Activated CD4-positive, alpha-beta T cell treated with anti-CD3 and anti-CD28 coated beads, Interleukin-2, Interleukin-6, amounts not matched to agents 100 ng/mL and 50 ng/mL, durations not matched to agents 16 hours and 8 hours (primary cell): ENCODE measurements at regions not wholly inside any gene's neighbourhood (a gene's known extent, or its start where the extent isn't known, plus 50 kb on each side); places are given as distances from the start of the nearest gene placed in this dataset.
"Not testable (repeated sequence)": the region's sequence is repeated elsewhere in the genome, so short reads cannot be mapped to it uniquely, and the experiment has no call there.

ENCODE experiments used
- DNase-seq: peaks from one replicate; pipeline ENCODE4 v3.0.0-alpha.2; 2020

DNA sequence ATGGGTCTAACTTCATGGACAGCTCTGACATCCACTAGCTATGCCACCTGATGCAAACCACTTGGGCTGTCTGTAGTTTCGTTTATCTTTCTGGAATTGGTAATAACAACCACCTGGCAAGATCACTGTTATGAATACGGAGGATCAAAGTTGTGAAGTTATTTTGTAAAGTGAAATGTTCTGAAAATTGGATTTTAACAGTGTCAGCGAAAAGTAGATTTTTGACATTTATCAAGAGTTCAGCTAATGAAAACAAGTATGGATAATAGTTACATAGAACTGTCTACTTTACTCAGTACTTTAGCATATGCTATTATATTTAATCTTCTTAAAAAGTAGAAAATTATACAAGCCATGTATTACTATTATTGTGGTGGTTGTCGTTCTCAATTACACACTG, 813.8 kb downstream of the RNF144A start:
- no peak for DNase-seq

DNA sequence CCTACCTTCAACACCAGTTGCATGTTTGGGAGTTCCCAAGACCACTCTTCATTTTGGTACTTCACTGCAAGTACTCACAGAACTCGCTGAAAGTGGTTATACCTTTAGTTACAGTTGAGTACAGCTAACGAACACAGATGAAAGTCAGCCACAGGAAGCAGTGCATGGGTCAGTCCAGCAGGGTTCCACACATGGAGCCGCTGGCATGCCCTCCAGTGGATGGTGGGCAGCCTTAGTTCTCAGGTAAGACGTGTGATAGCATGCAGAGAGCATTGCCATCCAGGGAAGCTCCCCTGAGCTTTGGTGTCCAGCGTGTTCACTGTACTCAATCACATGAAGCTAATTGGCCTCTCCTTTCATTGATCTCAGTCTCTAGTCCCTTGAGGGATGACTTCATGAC, 815.3 kb downstream of the RNF144A start:
- DNase-seq: no peak

DNA sequence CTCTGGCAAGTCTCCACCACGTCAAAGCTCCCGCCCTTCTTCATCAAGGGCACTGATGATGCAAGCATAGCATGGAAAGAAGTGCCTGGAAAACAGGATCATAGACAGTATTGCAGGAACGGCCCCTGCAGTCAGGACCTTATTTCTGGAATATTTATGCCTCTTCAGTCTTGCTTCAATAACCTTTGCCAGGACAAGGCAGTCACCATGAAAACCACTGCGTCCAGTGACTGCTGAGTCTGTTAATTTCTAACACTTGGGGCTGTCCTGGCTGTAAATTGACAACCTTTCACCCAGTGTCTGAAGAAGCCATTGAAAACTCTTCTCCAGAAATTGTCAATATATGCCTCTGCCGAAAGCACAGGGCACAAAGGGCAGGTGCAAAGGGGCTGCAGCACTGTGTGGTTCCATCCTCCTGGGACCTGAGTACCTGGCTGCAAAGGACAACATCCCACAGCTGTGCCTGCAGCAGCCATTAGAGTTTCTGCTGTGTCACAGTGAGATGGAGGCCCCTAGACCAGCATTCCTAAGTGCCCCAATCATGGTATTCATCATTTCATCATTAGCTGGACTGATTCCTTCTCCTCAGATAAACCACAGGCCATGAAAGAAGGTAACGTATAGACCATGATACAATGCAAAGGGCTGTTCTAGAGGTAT, 819.6 kb downstream of the RNF144A start:
- DNase-seq: no peak

DNA sequence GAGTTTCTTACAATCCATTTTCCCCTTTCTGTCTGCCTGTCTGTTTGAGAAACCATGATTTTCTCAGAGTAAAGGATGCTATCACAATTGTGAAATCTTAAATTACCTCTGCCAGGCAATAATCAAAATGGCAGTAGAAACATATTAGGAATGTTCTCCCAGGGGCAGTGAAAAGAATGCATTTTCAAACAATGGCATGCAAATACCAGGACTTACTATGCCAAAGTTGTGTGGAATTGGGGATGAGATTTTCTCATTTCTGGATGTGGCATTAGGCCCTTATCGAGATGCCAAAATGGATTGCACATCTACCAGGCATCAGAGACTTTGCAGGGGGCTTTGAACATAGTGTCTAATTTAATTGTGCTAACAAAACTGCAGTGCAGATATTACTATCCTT, 821.4 kb downstream of the RNF144A start:
- DNase-seq: no peak

DNA sequence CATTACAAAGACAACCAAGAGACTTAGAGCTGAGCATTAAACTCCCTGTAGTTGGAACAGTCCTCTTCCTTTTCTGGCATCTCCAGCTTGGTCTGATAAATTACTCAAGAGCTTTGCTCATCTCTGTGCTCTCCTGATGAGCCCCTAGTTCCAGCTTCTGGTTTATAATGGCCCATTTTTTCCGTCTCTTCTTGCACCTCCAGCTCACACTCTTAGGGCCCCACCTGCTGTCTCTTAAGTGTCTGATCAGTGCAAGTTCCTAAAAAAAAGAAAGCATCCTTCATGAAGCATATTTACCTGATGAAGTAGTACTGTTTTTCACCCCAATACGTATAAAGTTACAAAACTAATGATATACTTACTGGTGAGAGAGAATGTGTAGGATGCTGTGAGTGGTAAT, 822.9 kb downstream of the RNF144A start:
- no peak for DNase-seq

DNA sequence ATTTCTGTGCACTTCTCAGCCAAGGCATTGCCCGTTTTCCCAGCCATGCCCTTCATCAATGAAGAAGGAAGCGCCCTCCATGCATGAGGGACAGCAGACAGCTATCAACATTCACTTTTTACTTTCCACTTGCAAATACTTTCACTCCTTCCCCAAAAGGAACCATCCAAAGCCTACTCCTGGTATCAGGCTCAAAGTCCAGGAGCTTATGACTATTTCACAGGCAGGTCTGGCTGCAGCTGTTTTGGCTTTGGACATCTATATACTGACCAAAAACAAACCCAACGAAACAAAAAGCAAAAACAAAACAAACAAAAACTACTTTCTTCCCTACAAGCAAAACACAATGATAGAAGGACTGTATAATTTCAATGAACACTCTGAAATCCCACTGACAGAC, 825.1 kb downstream of the RNF144A start:
- DNase-seq: no peak

DNA sequence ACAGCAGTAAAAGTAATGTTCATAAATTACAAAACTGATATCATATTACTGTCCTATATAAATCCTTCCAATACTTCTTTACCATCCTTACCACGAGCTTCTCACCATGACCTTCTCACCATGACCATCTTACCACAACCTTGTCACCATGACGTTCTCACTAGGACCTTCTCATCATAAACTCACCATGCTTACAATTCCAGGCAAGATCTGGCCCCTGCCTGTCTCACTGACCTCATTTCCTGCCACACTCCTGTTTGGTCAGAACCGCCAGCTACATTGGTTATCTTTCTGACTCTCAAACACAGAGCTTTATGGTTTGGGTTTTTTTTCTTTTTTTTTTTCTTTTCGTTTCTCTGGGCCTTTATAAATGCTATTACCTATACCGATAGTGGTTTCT, 827.6 kb downstream of the RNF144A start:
- peak; percentile 73 for DNase-seq

DNA sequence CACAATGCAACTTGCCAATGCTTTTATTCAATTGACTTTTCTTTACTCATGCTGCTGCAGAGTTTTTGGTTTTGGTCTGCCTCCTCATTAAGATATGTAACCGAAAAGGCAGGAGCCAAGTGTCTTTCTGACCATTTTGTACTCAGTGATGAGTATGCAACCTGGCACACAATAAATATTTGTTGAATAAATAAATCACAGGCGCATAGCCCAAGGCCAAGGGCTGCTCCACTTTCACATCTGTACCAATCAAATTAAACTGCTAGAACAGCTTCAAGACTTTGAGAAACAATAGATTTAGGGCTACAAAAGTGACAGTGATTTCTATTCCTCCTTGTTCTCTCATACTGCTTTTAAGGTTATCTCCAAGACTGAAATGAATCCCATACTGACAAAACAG, 828.2 kb downstream of the RNF144A start:
- DNase-seq: no peak

DNA sequence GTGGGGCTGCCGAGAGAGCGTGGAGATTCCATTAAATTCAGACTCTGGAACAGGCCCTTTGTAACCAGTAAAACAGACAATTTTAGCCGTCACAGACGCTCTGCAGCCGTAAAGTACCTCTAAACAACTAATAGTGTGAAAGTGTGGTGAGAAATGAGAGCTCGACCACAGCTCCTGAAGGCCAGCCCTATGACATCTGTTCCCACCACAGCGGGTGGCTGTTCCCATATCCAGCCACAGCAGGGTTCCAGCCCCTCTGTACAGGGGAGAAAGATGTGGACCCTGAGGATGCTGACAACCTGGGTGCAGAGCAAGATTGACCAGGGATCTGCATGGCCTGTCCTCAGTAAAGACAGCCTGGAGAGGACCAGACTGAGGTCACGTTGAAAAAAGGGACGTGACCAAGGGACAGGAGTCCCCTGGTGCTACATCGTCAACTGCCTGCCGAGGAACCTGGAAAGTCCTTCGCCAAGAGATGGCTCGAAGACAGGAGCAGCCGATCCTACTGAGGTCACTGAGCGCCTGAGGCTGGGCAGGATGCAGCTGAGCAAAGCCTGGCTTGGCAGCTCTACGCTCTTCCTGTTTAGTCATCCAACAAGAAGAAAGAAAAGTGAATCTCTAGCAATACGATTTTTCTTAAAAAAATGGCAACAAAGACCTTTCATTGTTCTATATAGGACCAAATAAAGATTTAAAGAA, 831.7 kb downstream of the RNF144A start:
- DNase-seq: no peak

DNA sequence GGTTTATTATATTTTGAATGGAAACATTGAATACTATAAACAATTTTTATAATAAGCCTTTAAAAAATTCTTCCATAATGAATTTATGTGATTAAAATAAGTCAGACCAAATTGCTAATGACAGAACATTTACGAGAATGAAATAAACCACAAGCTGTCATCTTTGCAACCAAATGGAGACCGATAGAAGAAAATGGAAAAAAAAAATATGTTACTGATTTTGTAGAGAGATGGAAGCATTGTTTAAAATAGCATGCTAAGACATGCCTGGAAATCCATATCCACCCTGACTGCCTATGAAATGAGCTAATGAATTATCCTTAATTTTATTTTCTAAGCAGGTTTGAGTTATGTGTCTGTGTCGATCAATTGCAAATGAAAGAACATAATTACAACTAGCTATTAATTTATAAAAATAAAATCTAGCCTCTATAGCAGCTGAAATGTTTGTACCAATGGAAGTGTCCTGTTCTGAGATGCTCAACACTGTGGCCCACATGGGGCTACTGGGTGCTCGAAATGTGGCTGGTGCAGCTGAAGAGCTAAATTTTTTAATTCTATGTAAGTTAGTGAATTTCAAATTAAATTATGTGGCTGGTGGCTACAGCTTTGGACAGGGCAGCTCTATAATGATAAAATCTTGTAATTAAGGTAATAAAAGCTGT, 832.8 kb downstream of the RNF144A start:
- DNase-seq: no peak

DNA sequence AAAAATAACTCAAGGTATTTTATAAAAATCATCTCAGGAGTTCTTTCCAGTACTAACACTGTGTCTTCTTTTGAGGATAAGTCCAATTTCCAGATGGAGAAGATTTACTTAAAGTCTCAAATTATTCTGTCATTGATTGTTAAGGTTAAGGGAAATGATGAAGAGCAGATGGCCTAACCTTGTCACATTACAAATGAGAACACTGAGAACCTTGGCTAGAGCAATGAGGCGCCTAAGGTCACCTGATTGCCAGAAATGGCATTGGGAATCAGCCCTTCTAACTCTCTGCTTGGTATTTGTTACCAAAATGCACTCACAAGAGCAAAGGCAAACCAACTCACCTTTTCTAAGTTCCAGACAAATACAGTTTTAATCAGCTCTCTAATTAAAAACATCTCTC, 835.1 kb downstream of the RNF144A start:
- DNase-seq: no peak

DNA sequence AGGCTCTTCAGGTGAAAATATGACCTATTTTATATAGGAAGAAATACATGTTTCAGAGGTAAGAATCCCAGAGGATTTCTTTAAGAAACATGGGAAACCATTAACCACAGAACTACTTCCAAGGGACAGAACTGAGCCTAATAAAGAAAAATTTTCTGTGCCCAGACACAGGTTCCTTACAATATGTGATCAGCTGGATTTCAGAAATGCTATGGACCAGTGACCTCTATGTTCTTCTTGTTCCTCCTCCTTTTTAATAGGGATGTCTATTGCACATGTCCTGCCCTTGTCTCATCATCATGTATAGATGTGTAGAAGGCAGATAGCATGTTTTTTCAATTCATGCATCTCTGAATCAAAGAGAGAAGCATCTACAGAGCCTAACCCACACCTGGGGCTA, 836.6 kb downstream of the RNF144A start:
- DNase-seq: no peak

DNA sequence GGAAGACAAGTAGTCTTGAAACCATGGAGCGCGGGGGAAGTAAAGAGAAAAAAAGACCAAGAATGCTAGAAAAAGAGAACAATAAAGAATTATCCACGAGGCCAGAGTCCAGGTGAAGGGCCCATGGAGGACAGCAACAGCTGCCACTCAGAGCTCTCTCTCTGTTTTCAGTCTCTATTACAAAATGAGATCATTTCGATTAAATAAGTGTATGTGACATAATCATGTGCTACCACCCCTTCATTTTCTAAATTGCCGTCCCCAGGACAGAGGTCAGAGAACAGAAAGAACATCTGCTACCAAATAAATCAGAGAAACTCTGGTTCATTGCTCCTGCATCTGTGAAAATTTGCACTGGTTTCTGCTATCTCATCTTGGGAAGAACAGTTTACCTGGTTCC, 838.7 kb downstream of the RNF144A start:
- DNase-seq: no peak

DNA sequence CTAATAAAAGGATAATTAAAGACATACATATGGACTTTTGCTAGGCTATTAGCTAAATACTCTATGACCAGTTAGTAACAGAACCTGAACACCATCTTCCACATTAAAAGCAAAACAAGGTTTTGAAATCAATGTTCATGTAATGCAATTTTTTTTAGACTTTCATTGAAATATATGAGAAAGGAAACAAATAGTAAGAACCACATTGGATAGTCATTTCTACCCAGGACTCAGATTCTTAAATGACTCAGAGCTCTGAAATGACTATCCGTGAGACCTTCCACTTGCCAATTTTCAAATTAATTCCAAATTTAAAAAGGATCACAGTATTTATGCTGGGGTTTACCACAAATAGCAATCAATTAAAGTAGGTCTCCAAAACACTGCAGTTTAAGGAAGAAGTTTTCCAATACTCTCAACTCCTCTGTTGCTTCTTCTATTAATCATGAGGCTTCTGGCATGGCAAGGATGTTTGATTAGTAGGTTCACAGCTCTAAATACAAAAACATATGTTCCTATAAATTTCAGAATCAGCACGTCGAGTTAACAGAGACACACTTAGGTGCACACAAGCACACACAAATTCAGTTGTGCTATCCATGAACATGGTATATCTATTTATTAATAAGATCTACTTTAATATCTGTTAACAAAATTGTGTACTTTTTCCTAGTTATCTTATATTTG, 841.0 kb downstream of the RNF144A start:
- peak; percentile 76 for DNase-seq

DNA sequence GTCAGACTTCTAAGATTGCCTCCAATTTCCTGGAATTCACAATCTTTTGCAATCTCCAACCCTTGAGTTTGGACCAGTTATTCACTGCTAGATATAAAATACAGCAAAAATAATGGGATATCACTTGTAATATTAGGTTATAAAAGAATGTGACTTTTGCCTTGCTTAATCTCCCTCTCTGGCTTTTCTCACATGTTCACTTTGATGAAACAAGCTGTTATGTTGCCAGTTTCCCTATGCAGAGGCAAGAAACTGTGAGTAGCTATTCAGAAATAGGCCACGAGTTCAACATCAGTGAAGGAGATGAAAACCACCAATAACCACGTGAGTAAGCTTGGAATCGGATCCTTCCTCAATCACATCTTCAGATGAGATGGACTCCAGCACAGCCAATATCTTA, 842.7 kb downstream of the RNF144A start:
- no peak for DNase-seq

DNA sequence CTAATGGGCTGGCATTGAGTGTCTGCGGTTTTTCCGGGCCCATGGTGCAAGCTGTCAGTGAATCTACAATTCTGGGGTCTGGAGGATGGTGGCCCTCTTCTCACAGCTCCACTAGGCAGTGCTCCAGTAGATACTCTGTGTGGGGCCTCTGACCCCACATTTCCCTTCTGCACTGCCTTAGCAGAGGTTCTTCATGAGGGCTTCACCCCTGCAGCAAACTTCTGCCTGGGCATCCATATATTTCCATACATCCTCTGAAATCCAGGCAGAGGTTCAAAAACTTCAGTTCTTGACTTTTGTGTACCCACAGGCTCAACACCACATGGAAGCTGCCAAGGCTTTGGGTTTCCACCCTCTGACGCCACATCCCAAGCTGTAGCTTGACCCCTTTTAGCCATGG, 846.2 kb downstream of the RNF144A start:
- DNase-seq: not testable (repeated sequence)

DNA sequence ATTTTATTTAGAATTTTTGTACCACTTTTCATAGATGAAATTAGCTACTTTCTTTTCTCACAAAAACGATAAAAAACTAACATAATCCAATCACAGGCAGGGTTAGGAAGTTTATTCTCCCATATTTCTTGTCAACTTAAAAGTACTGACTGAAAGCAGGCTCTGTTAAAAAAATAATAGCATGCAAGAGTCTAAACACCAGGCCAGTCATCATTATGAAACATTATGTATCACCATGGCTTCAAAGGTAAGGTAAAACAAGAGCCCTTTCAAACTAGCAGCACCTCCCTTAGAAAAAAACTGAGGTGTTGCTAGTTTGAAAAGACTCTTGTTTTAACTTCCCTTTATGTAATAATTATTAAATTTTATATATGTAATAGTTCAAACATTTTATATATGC, 848.0 kb downstream of the RNF144A start:
- DNase-seq: no peak

DNA sequence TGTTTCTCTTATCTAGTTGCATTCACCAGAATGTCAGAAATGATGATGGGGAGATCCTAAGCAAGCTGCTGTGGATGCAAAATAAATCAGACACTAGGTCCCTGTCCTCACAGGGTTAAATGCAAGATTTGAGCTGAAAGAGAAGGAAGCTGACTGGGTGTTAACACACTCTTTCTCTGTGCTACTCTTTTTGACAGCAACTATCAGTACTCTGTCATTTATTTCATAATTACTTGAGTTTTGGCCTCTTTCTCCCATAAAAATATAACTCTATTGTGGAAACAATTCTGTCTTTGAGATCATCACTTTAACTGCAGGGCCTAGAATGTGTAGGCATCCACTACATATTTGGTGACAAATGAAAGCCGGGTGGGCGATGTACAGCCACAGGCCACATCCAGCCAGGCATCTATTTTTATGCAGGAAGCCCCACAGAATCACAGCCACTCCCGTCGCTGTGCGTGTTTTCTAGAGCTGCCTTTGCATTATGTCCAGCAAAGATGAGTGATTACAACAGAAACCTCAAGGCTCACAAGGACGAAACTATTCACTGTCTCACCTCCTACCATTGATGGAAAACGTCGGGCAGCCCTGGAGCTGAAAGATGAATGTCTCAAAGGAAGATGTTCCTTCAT, 849.0 kb downstream of the RNF144A start:
- DNase-seq: no peak

DNA sequence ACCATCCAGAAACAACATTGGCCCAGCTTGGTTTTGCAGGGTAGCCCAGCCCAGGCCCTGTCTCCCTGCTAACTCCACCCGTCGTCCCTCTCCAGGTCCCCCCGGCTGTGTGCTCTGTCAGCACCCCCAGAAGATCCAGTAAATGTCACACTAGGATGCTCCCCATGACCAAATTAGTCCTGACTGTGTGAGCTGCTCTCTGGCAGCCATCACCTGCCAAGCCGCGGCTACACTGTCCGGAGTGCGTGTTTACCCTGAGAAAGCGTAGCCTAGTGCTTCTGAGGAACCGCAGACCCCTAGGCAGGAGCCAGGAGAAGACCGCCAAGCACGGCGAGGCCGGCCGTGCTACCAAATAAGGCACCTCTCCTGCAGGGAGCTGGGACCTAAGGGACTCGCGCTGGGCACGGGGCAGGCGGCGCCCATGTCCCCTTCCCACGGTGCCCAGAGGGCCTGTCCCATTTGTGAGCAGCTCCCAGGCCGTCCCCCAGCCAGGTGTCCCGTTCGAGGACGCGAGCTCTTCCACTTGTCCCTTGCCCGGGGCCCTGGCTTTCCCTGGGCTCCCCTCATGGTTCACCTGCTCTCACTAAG, 849.9 kb downstream of the RNF144A start:
- no peak for DNase-seq

DNA sequence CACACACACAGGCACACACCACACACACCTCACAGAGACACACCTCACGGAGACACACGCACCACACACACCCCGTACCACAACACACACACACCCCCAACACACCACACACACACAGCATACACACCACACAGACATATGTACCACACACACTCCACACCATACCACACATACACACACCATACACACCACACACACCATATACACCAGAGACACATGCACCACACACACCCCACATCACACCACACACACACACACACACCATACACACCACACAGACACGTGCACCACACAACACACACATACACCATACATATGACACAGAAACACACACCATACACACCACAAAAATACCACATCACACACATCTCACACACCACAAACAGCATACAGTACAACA, 850.7 kb downstream of the RNF144A start:
- no peak for DNase-seq

DNA sequence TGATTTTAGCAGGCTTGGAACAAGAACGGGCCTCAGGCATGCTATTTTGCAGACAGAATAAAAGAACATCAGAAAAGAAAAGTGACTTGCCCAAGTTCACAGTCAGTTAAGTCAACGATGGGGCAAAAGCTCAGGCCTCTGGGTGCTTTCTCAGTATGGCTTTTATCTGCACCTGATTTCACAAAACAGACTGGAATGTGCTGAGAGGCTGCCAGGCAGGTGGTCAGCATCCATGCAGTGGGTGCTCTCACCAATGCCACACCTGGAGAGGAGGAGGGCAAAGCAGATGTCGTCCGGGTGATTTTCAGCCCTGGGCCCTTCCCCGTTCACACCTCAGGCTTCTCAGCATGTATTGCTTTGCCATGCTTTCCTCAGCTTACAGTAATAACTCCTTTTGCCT, 854.6 kb downstream of the RNF144A start:
- no peak for DNase-seq

DNA sequence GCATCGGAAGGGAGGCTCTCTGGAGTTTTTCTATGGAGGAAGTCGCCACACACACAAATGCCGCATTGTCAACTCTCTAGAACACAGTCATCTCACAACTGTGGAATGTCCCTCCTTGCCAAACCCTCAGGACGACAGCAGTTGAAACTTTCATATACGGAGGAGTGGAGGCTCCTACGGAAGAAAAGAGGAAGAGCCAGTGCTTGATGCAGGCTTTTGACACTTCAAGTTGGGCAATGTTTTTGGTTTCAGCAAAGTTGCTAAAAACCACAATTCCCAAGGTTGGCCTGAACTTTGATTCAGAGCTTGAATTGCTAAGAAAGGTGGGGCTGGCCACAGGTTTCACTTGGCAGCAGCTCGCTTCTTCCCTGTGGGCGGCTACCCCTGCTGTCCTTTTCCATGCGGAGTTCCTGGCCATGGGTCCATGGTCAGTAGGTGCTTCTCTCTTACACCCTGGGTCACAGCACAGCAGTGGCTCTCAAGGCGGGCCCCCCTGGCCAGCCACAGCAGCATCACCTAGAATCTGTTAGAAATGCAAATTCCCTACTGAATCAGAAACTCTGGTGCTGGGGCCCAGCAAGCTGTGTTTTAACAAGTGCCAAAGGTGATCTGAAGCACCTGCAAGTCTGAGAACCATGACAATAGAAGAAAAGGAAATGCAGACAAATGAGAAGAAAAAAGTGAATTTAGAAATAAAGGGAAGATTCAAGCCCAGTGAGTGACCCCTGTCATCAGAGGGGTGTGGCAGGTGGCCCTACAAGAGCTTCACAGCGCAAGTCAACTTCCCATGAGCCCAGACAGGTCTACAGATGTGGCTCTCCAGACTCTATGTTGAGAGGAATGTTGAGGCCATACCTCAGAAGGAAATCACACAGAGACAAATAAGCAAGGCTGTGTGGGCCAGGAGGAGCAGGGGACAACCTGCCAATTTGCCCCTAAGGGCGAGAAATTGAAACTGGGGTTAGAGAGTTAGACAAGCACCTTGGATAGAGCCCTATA, 856.4 kb downstream of the RNF144A start:
- peak; percentile 84 for DNase-seq
